ENCODE measurements at regions not wholly inside any gene's neighbourhood (a gene's known extent, or its start where the extent isn't known, plus 50 kb on each side); places are given as distances from the start of the nearest gene placed in this dataset.
A peak's percentile ranks its signal among the peaks of the same experiment; 100 is the strongest.

- no peak overlapping the region for H3K4me3 ChIP-seq (ENCODE audit: control insufficient read depth, low read depth, low read length)
- no peak for TF ChIP-seq CTCF (conservative IDR thresholded peaks at IDR 0.05; ENCODE audit: control insufficient read depth, insufficient read depth, low read depth, low read length)
These were observed 356.3 kb downstream of the SATB2 start for GRCh38 chr2:199101487-199101886.

DNA sequence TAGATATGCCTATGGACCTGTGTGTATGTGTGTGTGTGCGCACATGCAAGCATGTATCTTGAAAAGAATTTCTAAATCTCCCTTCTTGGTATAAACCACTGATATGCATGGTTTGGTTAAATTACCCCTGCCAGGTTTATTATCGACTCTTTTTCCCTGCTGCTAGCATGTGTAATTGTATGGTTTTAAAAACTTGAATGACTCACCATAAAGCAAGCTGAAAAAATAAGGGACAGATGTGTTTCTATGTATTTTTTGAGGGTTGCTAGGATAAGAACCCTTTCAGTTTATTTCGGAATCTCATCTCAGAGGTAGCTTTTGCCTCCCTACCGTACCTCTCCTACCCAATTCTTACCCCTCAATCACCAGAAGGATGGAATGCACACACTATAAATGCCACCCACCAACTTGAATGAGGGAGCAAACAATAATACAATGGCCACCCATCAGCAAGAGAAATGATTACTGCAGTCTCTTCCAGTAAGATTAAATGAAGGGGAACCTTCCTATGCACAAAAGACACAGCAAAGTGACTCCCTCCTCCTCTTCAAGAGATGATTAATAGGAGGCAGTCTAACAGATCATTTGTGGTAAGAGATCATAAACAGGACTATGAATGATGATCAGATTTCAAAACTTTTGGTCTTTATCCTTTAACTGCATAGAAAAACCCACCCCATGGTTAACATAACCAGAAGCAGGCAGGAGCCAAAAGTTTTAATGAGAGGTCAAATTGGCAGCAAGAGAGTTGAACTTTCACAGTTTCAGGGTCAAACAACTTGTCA, 357.2 kb downstream of the SATB2 start:
- DNase-seq (ENCODE audit: low read depth) = peak; percentile 60
- H3K4me3 ChIP-seq (ENCODE audit: control insufficient read depth, low read depth, low read length) = no peak overlapping the region
- no peak for TF ChIP-seq CTCF (conservative IDR thresholded peaks at IDR 0.05; ENCODE audit: control insufficient read depth, insufficient read depth, low read depth, low read length)

More at GRCh38 chr2:199101487-199101886, 356.3 kb downstream of the SATB2 start:
- DNase-seq (ENCODE audit: low read depth) = no peak

DNA sequence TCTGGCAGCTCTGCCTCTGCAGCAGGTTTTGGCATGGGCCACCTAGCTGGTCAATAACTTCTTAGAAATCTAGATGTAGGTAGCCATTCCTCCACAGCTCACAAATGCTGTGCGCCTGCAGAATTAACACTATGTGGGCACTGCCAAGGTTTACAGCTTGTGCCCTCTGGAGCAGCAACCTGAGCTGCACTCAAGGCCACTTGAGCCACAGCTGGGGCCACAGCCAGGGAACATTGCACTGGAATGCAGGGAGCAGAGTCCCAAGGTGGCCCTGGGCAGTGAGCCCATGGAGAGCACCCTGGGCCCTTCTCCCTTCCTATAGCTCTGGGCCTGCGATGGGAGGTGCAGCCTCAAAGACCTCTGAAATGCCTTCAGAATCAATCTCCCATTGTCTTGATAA, 365.3 kb downstream of the SATB2 start:
- H3K4me3 ChIP-seq (ENCODE audit: control insufficient read depth, low read depth, low read length) = no peak overlapping the region
- DNase-seq (ENCODE audit: low read depth) = no peak
- no peak for TF ChIP-seq CTCF (conservative IDR thresholded peaks at IDR 0.05; ENCODE audit: control insufficient read depth, insufficient read depth, low read depth, low read length)

DNA sequence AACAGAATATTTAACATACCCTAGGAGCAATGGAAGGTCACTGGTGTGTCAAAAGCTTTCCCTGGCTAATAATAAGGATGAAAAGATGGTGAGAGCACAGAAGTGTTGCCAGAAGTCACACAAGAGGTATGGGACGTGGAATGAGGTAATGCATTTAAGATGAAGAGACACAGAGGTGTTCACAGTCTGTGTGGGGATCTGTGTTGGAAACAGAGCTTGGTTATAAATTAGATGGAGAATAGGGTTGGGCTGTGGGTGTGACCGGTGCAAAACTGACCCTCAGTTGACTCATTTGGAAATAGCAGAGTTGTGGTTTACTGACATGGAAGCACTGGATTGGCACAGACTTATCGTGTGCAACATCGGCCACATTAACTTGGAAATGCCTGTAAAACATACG, 372.5 kb downstream of the SATB2 start:
- DNase-seq (ENCODE audit: low read depth) = peak; percentile 52
- no peak overlapping the region for H3K4me3 ChIP-seq (ENCODE audit: control insufficient read depth, low read depth, low read length)
- no peak for TF ChIP-seq CTCF (conservative IDR thresholded peaks at IDR 0.05; ENCODE audit: control insufficient read depth, insufficient read depth, low read depth, low read length)

GRCh38 chr2:199070322-199070949, 387.3 kb downstream of the SATB2 start:
- TF ChIP-seq CTCF (conservative IDR thresholded peaks at IDR 0.05; ENCODE audit: control insufficient read depth, insufficient read depth, low read depth, low read length) = no peak
- no peak overlapping the region for H3K4me3 ChIP-seq (ENCODE audit: control insufficient read depth, low read depth, low read length)
- no peak for DNase-seq (ENCODE audit: low read depth)

DNA sequence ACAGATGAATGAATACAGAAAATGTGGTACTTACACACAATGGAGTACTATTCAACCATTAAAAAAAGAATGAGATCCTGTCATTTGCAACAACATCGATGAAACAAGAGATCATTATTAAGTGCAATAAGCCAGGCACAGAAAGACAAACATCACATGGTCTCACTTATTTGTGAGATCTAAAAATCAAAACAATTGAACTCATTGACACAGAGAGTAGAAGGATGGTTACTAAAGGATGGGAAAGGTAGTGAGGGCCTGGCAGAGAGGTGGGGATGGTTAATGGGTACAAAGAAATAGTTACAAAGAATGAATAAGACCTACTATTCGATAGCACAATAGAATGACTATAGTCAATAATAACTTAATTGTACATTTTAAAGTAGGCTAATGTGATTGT, 393.5 kb downstream of the SATB2 start:
- TF ChIP-seq CTCF (conservative IDR thresholded peaks at IDR 0.05; ENCODE audit: control insufficient read depth, insufficient read depth, low read depth, low read length) = no peak
- DNase-seq (ENCODE audit: low read depth) = no peak
- H3K4me3 ChIP-seq (ENCODE audit: control insufficient read depth, low read depth, low read length) = no peak overlapping the region

Data from fibroblast of mammary gland (primary cell).